Vagina (tissue), 2 donors: ENCODE measurements at regions not wholly inside any gene's neighbourhood (a gene's known extent, or its start where the extent isn't known, plus 50 kb on each side); places are given as distances from the start of the nearest gene placed in this dataset.

Source experiments
- DNase-seq, 2 donors: peaks; one replicate each; pipeline ENCODE4 v3.0.0-alpha.2; 2017; ENCODE audit errors: extremely low spot score in 2 of 2
- H3K27ac ChIP-seq: fragments of 200-600 bp; sonication (generic); one replicate; pipeline ENCODE4 v1.5.1; 2019
- H3K27me3 ChIP-seq: fragments of 200-600 bp; sonication (generic); one replicate; pipeline ENCODE4 v1.5.1; 2019
- H3K36me3 ChIP-seq, 2 donors: fragments of 200-600 bp; sonication (generic); one replicate each; pipeline ENCODE4 v1.5.1; 2017 to 2019
- H3K4me1 ChIP-seq: fragments of 200-600 bp; sonication (generic); one replicate; pipeline ENCODE4 v1.5.1; 2019
- H3K4me3 ChIP-seq, 2 donors: fragments of 200-600 bp; sonication (generic); 1 replicate in 1 of 2; 2 replicates in 1 of 2; pipeline ENCODE4 v1.5.1; 2016 to 2019
- H3K9me3 ChIP-seq: fragments of 200-600 bp; sonication (generic); one replicate; pipeline ENCODE4 v1.5.1; 2019
- CTCF ChIP-seq, 3 experiments: fragments of 450-650 bp in 2 of 3; fragments of 200-600 bp in 1 of 3; sonication (generic) in 1 of 3; IDR thresholded peaks; one replicate each; pipeline ENCODE4 v1.5.1; 2017 to 2019; ENCODE audit warnings: antibody characterized with exemption in 3 of 3, mild to moderate bottlenecking in 2 of 3, moderate library complexity in 2 of 3
- POLR2A ChIP-seq, 2 donors: fragments of 450-650 bp; IDR thresholded peaks; one replicate each; pipeline ENCODE4 v1.6.1; 2017; ENCODE audit warnings: antibody characterized with exemption in 2 of 2, mild to moderate bottlenecking in 2 of 2, moderate library complexity in 2 of 2
- POLR2AphosphoS5 ChIP-seq, 2 donors: sonication (generic); formaldehyde crosslinking; IDR thresholded peaks; one replicate each; pipeline ENCODE4 v1.9.0; 2017; ENCODE audit warnings: antibody characterized with exemption in 2 of 2, mild to moderate bottlenecking in 2 of 2, low read depth in 1 of 2; ENCODE audit not compliant: insufficient read depth in 1 of 2
- intact Hi-C: fragments of 100-400 bp; cut with DNase I; formaldehyde crosslinking; loops from one replicate; pipeline ENCODE4 v1.15.1; 2023

- Histone ChIP-seq H3K9me3 (no peaks in the 10 kb centered on the region), H3K27ac (no peak overlapping the region), H3K4me3 (no peak overlapping the region), H3K36me3 (no peaks in the 10 kb centered on the region), H3K27me3 (no peaks in the 10 kb centered on the region), H3K4me1 (no peaks in the 10 kb centered on the region)
- intact Hi-C loops = no loop called here
- DNase-seq = no peak
- TF ChIP-seq POLR2AphosphoS5 (IDR thresholded peaks at IDR 0.05; ENCODE audit: insufficient read depth in 1 of 2, low read depth in 1 of 2) (no peak), POLR2A (IDR thresholded peaks at IDR 0.05) (no peak), CTCF (IDR thresholded peaks at IDR 0.05) (no peak)
Measured at GRCh38 chr2:195356920-195357440, 300.0 kb upstream of the SLC39A10 start.

- no peaks in the 10 kb centered on the region for H3K9me3 ChIP-seq
- no peaks in the 10 kb centered on the region for H3K36me3 ChIP-seq
- H3K4me3 ChIP-seq = no peak overlapping the region
- H3K27ac ChIP-seq = no peak overlapping the region
- TF ChIP-seq POLR2A (IDR thresholded peaks at IDR 0.05) (no peak), CTCF (IDR thresholded peaks at IDR 0.05) (no peak), POLR2AphosphoS5 (IDR thresholded peaks at IDR 0.05; ENCODE audit: insufficient read depth in 1 of 2, low read depth in 1 of 2) (no peak)
- intact Hi-C loops = no loop called here
- no peaks in the 10 kb centered on the region for H3K27me3 ChIP-seq
- no peak for DNase-seq
- H3K4me1 ChIP-seq = no peaks in the 10 kb centered on the region
Measured at GRCh38 chr2:195356026-195356425, 301.0 kb upstream of the SLC39A10 start.

DNA sequence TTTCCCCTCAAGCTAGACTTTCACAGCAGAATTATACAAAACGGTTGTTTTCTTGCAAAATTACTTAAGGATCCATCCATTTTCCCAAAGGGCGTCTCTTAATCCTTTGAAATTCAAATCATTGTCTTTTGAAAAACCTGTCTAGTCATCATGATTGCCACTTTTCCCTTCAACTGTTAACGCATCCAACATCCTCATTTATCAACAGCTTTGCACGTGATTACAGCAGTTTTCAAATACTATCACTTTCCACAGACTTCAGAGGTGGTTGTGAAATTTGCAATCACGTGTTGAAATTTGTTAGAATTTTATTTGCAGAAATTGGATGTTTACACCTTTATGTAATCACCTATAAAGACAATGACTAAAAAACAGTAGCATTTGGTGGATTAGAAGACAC is 304.4 kb upstream of the SLC39A10 start:
- no peak for DNase-seq
- TF ChIP-seq POLR2AphosphoS5 (IDR thresholded peaks at IDR 0.05; ENCODE audit: insufficient read depth in 1 of 2, low read depth in 1 of 2) (no peak), CTCF (IDR thresholded peaks at IDR 0.05) (no peak), POLR2A (IDR thresholded peaks at IDR 0.05) (no peak)
- intact Hi-C loops = no loop called here
- H3K4me3 ChIP-seq = no peak overlapping the region
- no peaks in the 10 kb centered on the region for H3K27me3 ChIP-seq
- no peaks in the 10 kb centered on the region for H3K9me3 ChIP-seq
- H3K27ac ChIP-seq = no peak overlapping the region
- H3K4me1 ChIP-seq = no peaks in the 10 kb centered on the region
- H3K36me3 ChIP-seq = no peaks in the 10 kb centered on the region

DNA sequence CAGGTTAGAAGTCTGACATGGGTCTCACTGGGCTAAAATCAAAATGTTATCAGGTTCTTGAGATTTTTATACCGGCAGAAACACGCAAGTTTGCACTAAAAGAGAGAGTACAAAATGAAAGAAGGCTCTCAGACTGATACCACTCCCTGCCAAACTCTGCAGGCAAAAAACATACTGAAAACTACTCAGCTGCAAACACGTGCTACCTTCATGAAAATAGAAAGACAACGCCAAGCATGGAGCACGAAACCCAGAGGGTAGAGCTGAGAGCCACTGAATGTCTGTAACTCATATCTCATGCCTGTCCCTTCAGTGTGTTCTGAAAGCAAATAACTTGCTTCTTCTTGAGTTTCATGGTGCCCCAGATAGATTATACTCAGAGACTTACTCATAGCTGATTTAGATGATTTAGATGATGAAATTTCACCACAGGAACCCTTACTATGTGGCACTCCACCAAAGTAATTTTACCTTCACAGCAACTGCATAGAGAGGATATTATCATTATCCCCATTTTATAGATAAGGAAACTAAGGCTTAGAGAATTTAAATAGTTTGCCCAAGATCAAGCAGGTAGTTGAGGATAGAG is 313.0 kb upstream of the SLC39A10 start:
- no peaks in the 10 kb centered on the region for H3K36me3 ChIP-seq
- no peaks in the 10 kb centered on the region for H3K4me1 ChIP-seq
- no peaks in the 10 kb centered on the region for H3K27me3 ChIP-seq
- TF ChIP-seq POLR2A (IDR thresholded peaks at IDR 0.05) (no peak), POLR2AphosphoS5 (IDR thresholded peaks at IDR 0.05; ENCODE audit: insufficient read depth in 1 of 2, low read depth in 1 of 2) (no peak), CTCF (IDR thresholded peaks at IDR 0.05) (no peak)
- no peaks in the 10 kb centered on the region for H3K9me3 ChIP-seq
- H3K4me3 ChIP-seq = no peak overlapping the region
- no peak overlapping the region for H3K27ac ChIP-seq
- DNase-seq = no peak
- intact Hi-C loops = no loop called here

GRCh38 chr2:195343540-195343939 is 313.5 kb upstream of the SLC39A10 start:
- H3K9me3 ChIP-seq = no peaks in the 10 kb centered on the region
- H3K27me3 ChIP-seq = no peaks in the 10 kb centered on the region
- H3K36me3 ChIP-seq = no peaks in the 10 kb centered on the region
- H3K4me3 ChIP-seq = no peak overlapping the region
- DNase-seq = no peak
- no peaks in the 10 kb centered on the region for H3K4me1 ChIP-seq
- H3K27ac ChIP-seq = no peak overlapping the region
- TF ChIP-seq POLR2AphosphoS5 (IDR thresholded peaks at IDR 0.05; ENCODE audit: insufficient read depth in 1 of 2, low read depth in 1 of 2) (no peak), POLR2A (IDR thresholded peaks at IDR 0.05) (no peak), CTCF (IDR thresholded peaks at IDR 0.05) (no peak)
- intact Hi-C loops = no loop called here
